SK-N-SH (cell line): ENCODE measurements at regions not wholly inside any gene's neighbourhood (a gene's known extent, or its start where the extent isn't known, plus 50 kb on each side); places are given as distances from the start of the nearest gene placed in this dataset.

Source experiments
- CHD2 ChIP-seq: fragments of 150-350 bp; IDR thresholded peaks from 2 replicates; pipeline ENCODE4 v1.6.1; 2018; ENCODE audit warnings: low read length; ENCODE audit not compliant: partially characterized antibody
- RAD21 ChIP-seq: IDR thresholded peaks from 2 replicates; pipeline ENCODE4 v1.6.1; 2012; ENCODE audit warnings: mild to moderate bottlenecking, low read length
- TF ChIP-seq, protein P1 (sequence below): fragments of 200-600 bp; sonication (generic); IDR thresholded peaks from 2 replicates; pipeline ENCODE4 v1.6.1; 2017; ENCODE audit warnings: antibody characterized with exemption, mild to moderate bottlenecking, moderate library complexity
- TF ChIP-seq, protein P2 (sequence below): IDR thresholded peaks from 2 replicates; pipeline ENCODE4 v1.6.1; 2012; ENCODE audit warnings: mild to moderate bottlenecking, low read depth, low read length, moderate library complexity

- TF ChIP-seq CHD2, result no peak
- TF ChIP-seq, protein P1, sequence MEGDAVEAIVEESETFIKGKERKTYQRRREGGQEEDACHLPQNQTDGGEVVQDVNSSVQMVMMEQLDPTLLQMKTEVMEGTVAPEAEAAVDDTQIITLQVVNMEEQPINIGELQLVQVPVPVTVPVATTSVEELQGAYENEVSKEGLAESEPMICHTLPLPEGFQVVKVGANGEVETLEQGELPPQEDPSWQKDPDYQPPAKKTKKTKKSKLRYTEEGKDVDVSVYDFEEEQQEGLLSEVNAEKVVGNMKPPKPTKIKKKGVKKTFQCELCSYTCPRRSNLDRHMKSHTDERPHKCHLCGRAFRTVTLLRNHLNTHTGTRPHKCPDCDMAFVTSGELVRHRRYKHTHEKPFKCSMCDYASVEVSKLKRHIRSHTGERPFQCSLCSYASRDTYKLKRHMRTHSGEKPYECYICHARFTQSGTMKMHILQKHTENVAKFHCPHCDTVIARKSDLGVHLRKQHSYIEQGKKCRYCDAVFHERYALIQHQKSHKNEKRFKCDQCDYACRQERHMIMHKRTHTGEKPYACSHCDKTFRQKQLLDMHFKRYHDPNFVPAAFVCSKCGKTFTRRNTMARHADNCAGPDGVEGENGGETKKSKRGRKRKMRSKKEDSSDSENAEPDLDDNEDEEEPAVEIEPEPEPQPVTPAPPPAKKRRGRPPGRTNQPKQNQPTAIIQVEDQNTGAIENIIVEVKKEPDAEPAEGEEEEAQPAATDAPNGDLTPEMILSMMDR, result no peak
- TF ChIP-seq RAD21, result no peak
- TF ChIP-seq, protein P2, sequence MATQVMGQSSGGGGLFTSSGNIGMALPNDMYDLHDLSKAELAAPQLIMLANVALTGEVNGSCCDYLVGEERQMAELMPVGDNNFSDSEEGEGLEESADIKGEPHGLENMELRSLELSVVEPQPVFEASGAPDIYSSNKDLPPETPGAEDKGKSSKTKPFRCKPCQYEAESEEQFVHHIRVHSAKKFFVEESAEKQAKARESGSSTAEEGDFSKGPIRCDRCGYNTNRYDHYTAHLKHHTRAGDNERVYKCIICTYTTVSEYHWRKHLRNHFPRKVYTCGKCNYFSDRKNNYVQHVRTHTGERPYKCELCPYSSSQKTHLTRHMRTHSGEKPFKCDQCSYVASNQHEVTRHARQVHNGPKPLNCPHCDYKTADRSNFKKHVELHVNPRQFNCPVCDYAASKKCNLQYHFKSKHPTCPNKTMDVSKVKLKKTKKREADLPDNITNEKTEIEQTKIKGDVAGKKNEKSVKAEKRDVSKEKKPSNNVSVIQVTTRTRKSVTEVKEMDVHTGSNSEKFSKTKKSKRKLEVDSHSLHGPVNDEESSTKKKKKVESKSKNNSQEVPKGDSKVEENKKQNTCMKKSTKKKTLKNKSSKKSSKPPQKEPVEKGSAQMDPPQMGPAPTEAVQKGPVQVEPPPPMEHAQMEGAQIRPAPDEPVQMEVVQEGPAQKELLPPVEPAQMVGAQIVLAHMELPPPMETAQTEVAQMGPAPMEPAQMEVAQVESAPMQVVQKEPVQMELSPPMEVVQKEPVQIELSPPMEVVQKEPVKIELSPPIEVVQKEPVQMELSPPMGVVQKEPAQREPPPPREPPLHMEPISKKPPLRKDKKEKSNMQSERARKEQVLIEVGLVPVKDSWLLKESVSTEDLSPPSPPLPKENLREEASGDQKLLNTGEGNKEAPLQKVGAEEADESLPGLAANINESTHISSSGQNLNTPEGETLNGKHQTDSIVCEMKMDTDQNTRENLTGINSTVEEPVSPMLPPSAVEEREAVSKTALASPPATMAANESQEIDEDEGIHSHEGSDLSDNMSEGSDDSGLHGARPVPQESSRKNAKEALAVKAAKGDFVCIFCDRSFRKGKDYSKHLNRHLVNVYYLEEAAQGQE, result no peak
These were observed 431.0 kb upstream of the ATP10A start for GRCh38 chr15:26294059-26294689.
